ENCODE measurements at regions not wholly inside any gene's neighbourhood (a gene's known extent, or its start where the extent isn't known, plus 50 kb on each side); places are given as distances from the start of the nearest gene placed in this dataset.

- TF ChIP-seq CTCF (IDR thresholded peaks at IDR 0.05; ENCODE audit: poor library complexity, severe bottlenecking) (peak; percentile 71), EP300 (conservative IDR thresholded peaks at IDR 0.05; ENCODE audit: poor library complexity, severe bottlenecking) (no peak), TAF1 (IDR thresholded peaks at IDR 0.05; ENCODE audit: low read depth) (no peak), EZH2 (IDR thresholded peaks at IDR 0.05; ENCODE audit: borderline replicate concordance, insufficient read depth, low read length, poor library complexity, severe bottlenecking) (no peak), SMC3 (conservative IDR thresholded peaks at IDR 0.05; ENCODE audit: poor library complexity) (peak; percentile 83), MXI1 (conservative IDR thresholded peaks at IDR 0.05; ENCODE audit: poor library complexity, severe bottlenecking) (no peak), POLR2AphosphoS5 (IDR thresholded peaks at IDR 0.05) (no peak)
Measured at GRCh38 chr7:42831718-42832522, 80.0 kb downstream of the C7orf25 start.

Measured in neural cell (in vitro differentiated cells).